H1 (cell line): ENCODE measurements at regions not wholly inside any gene's neighbourhood (a gene's known extent, or its start where the extent isn't known, plus 50 kb on each side); places are given as distances from the start of the nearest gene placed in this dataset.

Source experiments
- CTCF ChIA-PET: fragments of 300-600 bp; sonication (Branson Sonifier 250); formaldehyde crosslinking; loops from one replicate; lab custom pipeline; 2021; ENCODE audit not compliant: partially characterized antibody; lab: Charles Lee
- POLR2A ChIA-PET: fragments of 300-600 bp; sonication (Branson Sonifier 250); formaldehyde crosslinking; loops from one replicate; lab custom pipeline; 2021; ENCODE audit warnings: inconsistent platforms; ENCODE audit not compliant: partially characterized antibody; lab: Charles Lee
- DNase-seq, 2 experiments: peaks; one replicate each; pipeline versions ENCODE4 v3.0.0 to v3.0.0-alpha.2; 2010 to 2022; ENCODE audit warnings: low spot score in 2 of 2, low read depth in 1 of 2, mixed read lengths in 1 of 2
- FAIRE-seq: peaks from 2 replicates; lab custom pipeline; 2011; peaks lifted over from hg19 to GRCh38; lab: Jason Lieb, UNC
- H2AFZ ChIP-seq: 2 replicates; pipeline ENCODE4 v1.8.1; 2012; ENCODE audit warnings: low read length, inconsistent platforms
- H2AK5ac ChIP-seq: 2 replicates; pipeline ENCODE4 v1.6.1; 2013; ENCODE audit warnings: low read depth, low read length
- H2BK120ac ChIP-seq: replicated peaks from 2 replicates; pipeline ENCODE3; 2013; ENCODE audit warnings: low read depth, low read length, inconsistent platforms
- H2BK12ac ChIP-seq: 2 replicates; pipeline ENCODE4 v1.6.1; 2013; ENCODE audit warnings: low read depth, low read length
- H2BK15ac ChIP-seq: 2 replicates; pipeline ENCODE4 v1.6.1; 2013; ENCODE audit warnings: low read length
- H2BK20ac ChIP-seq: 2 replicates; pipeline ENCODE4 v1.6.1; 2013; ENCODE audit warnings: low read length
- H2BK5ac ChIP-seq: 2 replicates; pipeline ENCODE4 v1.6.1; 2013; ENCODE audit warnings: low read depth, low read length
- H3K14ac ChIP-seq: 2 replicates; pipeline ENCODE4 v1.6.1; 2013; ENCODE audit warnings: inconsistent platforms; ENCODE audit not compliant: insufficient read length
- H3K18ac ChIP-seq: 2 replicates; pipeline ENCODE4 v1.6.1; 2013; ENCODE audit warnings: low read length; ENCODE audit errors: extremely low read depth
- H3K23ac ChIP-seq: 2 replicates; pipeline ENCODE4 v1.6.1; 2013; ENCODE audit warnings: inconsistent platforms; ENCODE audit not compliant: insufficient read length
- H3K23me2 ChIP-seq: 2 replicates; pipeline ENCODE4 v1.6.1; 2013; ENCODE audit warnings: low read depth, low read length
- H3K27ac ChIP-seq: 2 replicates; pipeline ENCODE4 v1.6.1; 2011; ENCODE audit warnings: low read depth, low read length, inconsistent platforms
- H3K27me3 ChIP-seq, 4 experiments: replicated peaks in 1 of 4; 1 replicate in 1 of 4; 2 replicates in 3 of 4; pipeline versions ENCODE4 v1.6.1 to v1.8.1; 2011 to 2013; ENCODE audit warnings: low read length in 3 of 4, mild to moderate bottlenecking in 3 of 4, inconsistent platforms in 2 of 4, mixed read lengths in 2 of 4, moderate library complexity in 1 of 4; ENCODE audit not compliant: control insufficient read depth in 3 of 4, insufficient read depth in 3 of 4; ENCODE audit errors: extremely low read depth in 1 of 4
- H3K36me3 ChIP-seq, 4 experiments: 2 replicates each; pipeline versions ENCODE4 v1.6.1 to v1.8.1; 2011 to 2013; ENCODE audit warnings: mild to moderate bottlenecking in 4 of 4, low read length in 3 of 4, moderate library complexity in 2 of 4, control low read depth in 1 of 4, inconsistent platforms in 1 of 4; ENCODE audit not compliant: insufficient read depth in 4 of 4, control insufficient read depth in 2 of 4
- H3K4ac ChIP-seq: replicated peaks from 2 replicates; pipeline ENCODE3; 2013; ENCODE audit warnings: low read length, low read depth, mixed read lengths, inconsistent platforms; ENCODE audit not compliant: insufficient read length
- H3K4me1 ChIP-seq, 4 experiments: replicated peaks in 1 of 4; 1 replicate in 1 of 4; 2 replicates in 3 of 4; pipeline versions ENCODE4 v1.6.1 to v1.8.1; 2011 to 2013; ENCODE audit warnings: low read length in 3 of 4, inconsistent platforms in 2 of 4, mixed read lengths in 1 of 4; ENCODE audit not compliant: insufficient read depth in 4 of 4, control insufficient read depth in 3 of 4
- H3K4me2 ChIP-seq, 2 experiments: 2 replicates each; pipeline versions ENCODE4 v1.6.1 to v1.8.1; 2011 to 2013; ENCODE audit warnings: low read depth in 2 of 2, low read length in 2 of 2, control low read depth in 1 of 2, inconsistent platforms in 1 of 2, mild to moderate bottlenecking in 1 of 2; ENCODE audit not compliant: insufficient read depth in 1 of 2
- H3K4me3 ChIP-seq, 4 experiments: fragments of 200-600, 300-600 bp in 1 of 4; sonication (generic), shearing (Covaris generic), sonication (Bioruptor Twin) in 1 of 4; 2 replicates each; pipeline versions ENCODE4 v1.5.1 to v1.8.1; 2011 to 2016; ENCODE audit warnings: low read length in 4 of 4, low read depth in 3 of 4, control low read depth in 2 of 4, inconsistent platforms in 2 of 4, mild to moderate bottlenecking in 2 of 4, mixed read lengths in 1 of 4, moderate library complexity in 1 of 4; ENCODE audit not compliant: insufficient read depth in 2 of 4; ENCODE audit errors: extremely low read depth in 1 of 4
- H3K56ac ChIP-seq: replicated peaks from 2 replicates; pipeline ENCODE3; 2013; ENCODE audit warnings: low read depth, mild to moderate bottlenecking, mixed read lengths, low read length, inconsistent platforms; ENCODE audit not compliant: insufficient read length
- H3K79me1 ChIP-seq: 2 replicates; pipeline ENCODE4 v1.6.1; 2013; ENCODE audit warnings: low read depth, low read length, control low read depth
- H3K79me2 ChIP-seq, 2 experiments: 2 replicates each; pipeline versions ENCODE4 v1.6.1 to v1.8.1; 2012 to 2013; ENCODE audit warnings: low read length in 2 of 2, mild to moderate bottlenecking in 2 of 2, inconsistent platforms in 1 of 2; ENCODE audit not compliant: insufficient read depth in 2 of 2, control insufficient read depth in 1 of 2
- H3K9ac ChIP-seq, 4 experiments: replicated peaks in 1 of 4; 1 replicate in 1 of 4; 2 replicates in 3 of 4; pipeline versions ENCODE4 v1.6.1 to v1.8.1; 2011 to 2013; ENCODE audit warnings: low read depth in 3 of 4, low read length in 3 of 4, control low read depth in 2 of 4, mild to moderate bottlenecking in 2 of 4, moderate library complexity in 2 of 4, inconsistent platforms in 1 of 4; ENCODE audit errors: extremely low read depth in 1 of 4
- H3K9me3 ChIP-seq, 2 experiments: 2 replicates each; pipeline versions ENCODE4 v1.6.1 to v1.8.1; 2012 to 2013; ENCODE audit warnings: mild to moderate bottlenecking in 2 of 2, moderate library complexity in 2 of 2, control low read depth in 1 of 2, inconsistent platforms in 1 of 2, low read depth in 1 of 2, low read length in 1 of 2, mixed read lengths in 1 of 2; ENCODE audit not compliant: insufficient read depth in 2 of 2
- H4K20me1 ChIP-seq, 2 experiments: replicated peaks in 1 of 2; 2 replicates each; pipeline versions ENCODE3 to v1.8.1; 2011 to 2013; ENCODE audit warnings: inconsistent platforms in 2 of 2, low read length in 2 of 2, mild to moderate bottlenecking in 1 of 2; ENCODE audit not compliant: insufficient read depth in 2 of 2, control insufficient read depth in 1 of 2
- H4K5ac ChIP-seq: 2 replicates; pipeline ENCODE4 v1.6.1; 2013; ENCODE audit warnings: low read length, low read depth, mixed read lengths, inconsistent platforms; ENCODE audit not compliant: insufficient read length
- H4K8ac ChIP-seq: 2 replicates; pipeline ENCODE4 v1.8.0; 2013; ENCODE audit warnings: mild to moderate bottlenecking, moderate library complexity, low read length, inconsistent platforms; ENCODE audit not compliant: insufficient read depth; ENCODE audit errors: extremely low read depth
- H4K91ac ChIP-seq: replicated peaks from 2 replicates; pipeline ENCODE3; 2013; ENCODE audit warnings: low read length, mixed read lengths, inconsistent platforms; ENCODE audit not compliant: insufficient read length
- BCL11A ChIP-seq, 2 experiments: IDR thresholded peaks; one replicate each; pipeline ENCODE4 v1.6.1; 2011; ENCODE audit warnings: low read depth in 2 of 2, low read length in 2 of 2, mild to moderate bottlenecking in 2 of 2
- BRCA1 ChIP-seq: IDR thresholded peaks from 2 replicates; pipeline ENCODE4 v1.6.1; 2012; ENCODE audit warnings: low read depth, low read length, improper control_type of control experiment
- HDAC6 ChIP-seq: IDR thresholded peaks from one replicate; pipeline ENCODE4 v1.7.1; 2012; ENCODE audit warnings: low read depth, mild to moderate bottlenecking, inconsistent platforms, low read length, moderate library complexity
- POU5F1 ChIP-seq: IDR thresholded peaks from 2 replicates; pipeline ENCODE4 v1.6.1; 2011; ENCODE audit warnings: low read depth, mild to moderate bottlenecking, low read length, moderate library complexity
- SIN3A ChIP-seq, 2 experiments: IDR thresholded peaks in 1 of 2; conservative IDR thresholded peaks in 1 of 2; 2 replicates each; pipeline ENCODE4 v1.6.1; 2011 to 2012; ENCODE audit warnings: low read length in 2 of 2, improper control_type of control experiment in 1 of 2, low read depth in 1 of 2, mild to moderate bottlenecking in 1 of 2
- SP1 ChIP-seq: IDR thresholded peaks from 2 replicates; pipeline ENCODE4 v1.6.1; 2011; ENCODE audit warnings: low read depth, low read length
- SUZ12 ChIP-seq: fragments of 200-600 bp; sonication (generic); IDR thresholded peaks from 2 replicates; pipeline ENCODE4 v1.6.1; 2012; ENCODE audit warnings: mild to moderate bottlenecking, inconsistent platforms, low read length, moderate library complexity, mixed read lengths
- YY1 ChIP-seq: IDR thresholded peaks from 2 replicates; pipeline ENCODE4 v1.6.1; 2011; ENCODE audit warnings: low read depth, mild to moderate bottlenecking, low read length
- WGBS, 2 experiments: shearing (Covaris generic) in 1 of 2; methylation state at CpG; one replicate each; pipeline versions ENCODE4 v1.1.6 to v1.1.7; 2013 to 2015; ENCODE audit warnings: low lambda C conversion rate in 2 of 2, mixed read lengths in 2 of 2, inconsistent platforms in 1 of 2, low coverage in 1 of 2, missing lambda C conversion rate in 1 of 2; ENCODE audit not compliant: insufficient replicate concordance in 2 of 2, insufficient coverage in 1 of 2, insufficient read length in 1 of 2; ENCODE audit errors: extremely low coverage in 1 of 2, missing lambda C conversion rate in 1 of 2; 5-methylcytosine and 5-hydroxymethylcytosine counted together

GRCh38 chr10:28906011-28906411, 228.7 kb downstream of the BAMBI start:
- WGBS, 2 experiments, result 90% methylated on average over 11 of the region's 11 CpGs; no CpG with 5 or more reads in 1 of the 2 experiments
- no peaks in the 10 kb centered on the region for H3K27me3 ChIP-seq
- no peak overlapping the region for H3K27ac ChIP-seq
- TF ChIP-seq BCL11A (IDR thresholded peaks at IDR 0.05; ENCODE audit: low read depth in 2 of 2, low read length in 2 of 2) (no peak), POU5F1 (no peak), SUZ12 (no peak), BRCA1 (no peak), HDAC6 (no peak), SIN3A (conservative IDR thresholded peaks at IDR 0.05 in 1 of 2, IDR thresholded peaks at IDR 0.05 in 1 of 2; ENCODE audit: low read depth in 1 of 2, low read length in 2 of 2) (no peak), YY1 (no peak), SP1 (no peak)
- no peak overlapping the region for H3K4me2 ChIP-seq
- no peaks in the 10 kb centered on the region for H4K20me1 ChIP-seq
- peaks cover 5 to 6% of the 10 kb centered on the region in 2 experiments; a peak in 3 of 4 replicates for H3K9me3 ChIP-seq
- H2AFZ ChIP-seq, result no peak overlapping the region
- CTCF ChIA-PET, result no interaction called here
- H2BK20ac ChIP-seq, result no peak overlapping the region
- no peak overlapping the region for H3K4ac ChIP-seq
- H3K4me1 ChIP-seq, result no peaks in the 10 kb centered on the region
- H3K23me2 ChIP-seq, result no peaks in the 10 kb centered on the region
- no peak overlapping the region for H2BK15ac ChIP-seq
- H2BK120ac ChIP-seq, result no peak overlapping the region
- no peaks in the 10 kb centered on the region for H3K79me2 ChIP-seq
- H3K36me3 ChIP-seq, result no peaks in the 10 kb centered on the region; a peak in 1 of 8 replicates
- H3K14ac ChIP-seq, result no peak overlapping the region
- H3K23ac ChIP-seq, result no peak overlapping the region
- POLR2A ChIA-PET, result no interaction called here
- H3K56ac ChIP-seq, result no peak overlapping the region
- no peak overlapping the region for H4K91ac ChIP-seq
- H3K18ac ChIP-seq, result no peak overlapping the region
- FAIRE-seq (no peak), DNase-seq (no peak)
- H4K8ac ChIP-seq, result no peak overlapping the region
- no peak overlapping the region for H2BK12ac ChIP-seq
- no peak overlapping the region for H2BK5ac ChIP-seq
- no peak overlapping the region for H3K4me3 ChIP-seq
- no peaks in the 10 kb centered on the region for H3K79me1 ChIP-seq
- no peak overlapping the region for H4K5ac ChIP-seq
- no peak overlapping the region for H3K9ac ChIP-seq
- H2AK5ac ChIP-seq, result no peak overlapping the region
